ENCODE measurements at regions not wholly inside any gene's neighbourhood (a gene's known extent, or its start where the extent isn't known, plus 50 kb on each side); places are given as distances from the start of the nearest gene placed in this dataset.
"Not testable (repeated sequence)": the region's sequence is repeated elsewhere in the genome, so short reads cannot be mapped to it uniquely, and the experiment has no call there.

DNA sequence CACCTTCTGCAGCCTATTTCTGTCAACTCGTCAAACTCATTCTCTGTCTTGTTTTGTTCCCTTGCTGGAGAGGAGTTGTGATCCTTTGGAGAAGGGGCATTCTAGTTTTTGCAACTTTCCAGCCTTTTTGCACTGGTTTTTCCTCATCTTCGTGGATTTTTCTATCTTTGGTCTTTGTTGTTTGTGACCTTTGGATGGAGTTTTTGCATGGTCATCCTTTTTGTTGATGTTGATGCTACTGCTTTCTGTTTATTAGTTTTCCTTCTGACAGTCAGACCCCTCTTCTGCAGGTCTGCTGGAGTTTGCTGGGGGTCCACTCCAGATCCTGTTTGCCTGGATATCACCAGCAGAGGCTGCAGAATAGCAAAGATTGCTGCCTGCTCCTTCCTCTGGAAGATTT is 60.1 kb downstream of the DKK1 start:
- not testable (repeated sequence) for TF ChIP-seq EZH2 (IDR thresholded peaks at IDR 0.05); POLR2AphosphoS5 (IDR thresholded peaks at IDR 0.05; ENCODE audit: borderline replicate concordance, low read depth, low read length)
